ENCODE measurements at regions not wholly inside any gene's neighbourhood (a gene's known extent, or its start where the extent isn't known, plus 50 kb on each side); places are given as distances from the start of the nearest gene placed in this dataset.

DNA sequence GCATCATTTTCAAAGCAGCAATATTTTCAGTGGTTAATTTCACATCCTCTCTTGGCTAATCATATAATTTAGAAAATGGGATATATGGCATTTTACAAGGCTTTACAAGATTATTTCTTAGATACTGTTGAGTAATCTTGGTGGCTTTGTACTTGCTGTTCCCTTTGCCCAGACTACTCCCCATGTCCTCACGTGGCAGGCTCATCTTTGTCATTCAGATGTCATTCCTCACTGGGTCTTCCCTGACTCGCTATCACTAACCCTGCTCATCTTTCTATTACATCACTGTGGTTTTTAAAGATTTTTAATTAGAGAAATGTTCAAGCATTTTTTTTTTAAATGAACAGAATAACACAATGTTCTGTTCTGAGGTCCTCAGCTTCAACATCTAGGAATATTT lies 240.0 kb upstream of the IRX5 start:
- ATAC-seq (no peak), DNase-seq (no peak)
- H3K27me3 ChIP-seq (ENCODE audit: insufficient read depth in 3 of 3, low read length in 2 of 3): peaks cover 0 to 4% (median 0%) of the 10 kb centered on the region in 3 donors
- 74 to 86% (median 74%) methylated on average over 2 of the region's 2 CpGs for WGBS, 3 donors
- no peaks in the 10 kb centered on the region for H3K36me3 ChIP-seq (ENCODE audit: insufficient read depth in 1 of 2, low read depth in 1 of 2)
- no peaks in the 10 kb centered on the region for H3K4me1 ChIP-seq
- TF ChIP-seq, protein P1, sequence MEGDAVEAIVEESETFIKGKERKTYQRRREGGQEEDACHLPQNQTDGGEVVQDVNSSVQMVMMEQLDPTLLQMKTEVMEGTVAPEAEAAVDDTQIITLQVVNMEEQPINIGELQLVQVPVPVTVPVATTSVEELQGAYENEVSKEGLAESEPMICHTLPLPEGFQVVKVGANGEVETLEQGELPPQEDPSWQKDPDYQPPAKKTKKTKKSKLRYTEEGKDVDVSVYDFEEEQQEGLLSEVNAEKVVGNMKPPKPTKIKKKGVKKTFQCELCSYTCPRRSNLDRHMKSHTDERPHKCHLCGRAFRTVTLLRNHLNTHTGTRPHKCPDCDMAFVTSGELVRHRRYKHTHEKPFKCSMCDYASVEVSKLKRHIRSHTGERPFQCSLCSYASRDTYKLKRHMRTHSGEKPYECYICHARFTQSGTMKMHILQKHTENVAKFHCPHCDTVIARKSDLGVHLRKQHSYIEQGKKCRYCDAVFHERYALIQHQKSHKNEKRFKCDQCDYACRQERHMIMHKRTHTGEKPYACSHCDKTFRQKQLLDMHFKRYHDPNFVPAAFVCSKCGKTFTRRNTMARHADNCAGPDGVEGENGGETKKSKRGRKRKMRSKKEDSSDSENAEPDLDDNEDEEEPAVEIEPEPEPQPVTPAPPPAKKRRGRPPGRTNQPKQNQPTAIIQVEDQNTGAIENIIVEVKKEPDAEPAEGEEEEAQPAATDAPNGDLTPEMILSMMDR (IDR thresholded peaks at IDR 0.05): no peak
- H3K9me3 ChIP-seq: no peaks in the 10 kb centered on the region
- no peak overlapping the region for H3K27ac ChIP-seq
- intact Hi-C loops (cut with DNase I): no loop called here
- H3K4me3 ChIP-seq: no peak overlapping the region

DNA sequence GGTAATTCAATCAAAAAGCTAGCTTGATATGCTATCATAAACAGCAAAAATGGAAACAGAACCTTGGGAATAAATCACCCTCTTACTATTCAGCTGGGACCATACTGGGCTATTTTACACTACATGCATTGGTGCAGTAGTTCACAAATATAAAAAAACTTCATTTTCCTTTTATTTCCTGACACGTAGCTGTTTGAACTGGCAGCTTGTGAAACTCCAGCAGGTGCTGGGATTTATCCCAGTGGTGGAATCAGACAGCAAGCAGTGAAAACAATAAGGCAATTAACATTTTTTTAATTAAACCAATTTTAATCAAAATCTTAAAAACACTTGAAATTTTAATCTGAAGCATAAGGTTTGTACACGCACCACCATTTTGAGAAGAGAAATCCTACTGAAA lies 240.4 kb upstream of the IRX5 start:
- intact Hi-C loops (cut with DNase I): no loop called here

DNA sequence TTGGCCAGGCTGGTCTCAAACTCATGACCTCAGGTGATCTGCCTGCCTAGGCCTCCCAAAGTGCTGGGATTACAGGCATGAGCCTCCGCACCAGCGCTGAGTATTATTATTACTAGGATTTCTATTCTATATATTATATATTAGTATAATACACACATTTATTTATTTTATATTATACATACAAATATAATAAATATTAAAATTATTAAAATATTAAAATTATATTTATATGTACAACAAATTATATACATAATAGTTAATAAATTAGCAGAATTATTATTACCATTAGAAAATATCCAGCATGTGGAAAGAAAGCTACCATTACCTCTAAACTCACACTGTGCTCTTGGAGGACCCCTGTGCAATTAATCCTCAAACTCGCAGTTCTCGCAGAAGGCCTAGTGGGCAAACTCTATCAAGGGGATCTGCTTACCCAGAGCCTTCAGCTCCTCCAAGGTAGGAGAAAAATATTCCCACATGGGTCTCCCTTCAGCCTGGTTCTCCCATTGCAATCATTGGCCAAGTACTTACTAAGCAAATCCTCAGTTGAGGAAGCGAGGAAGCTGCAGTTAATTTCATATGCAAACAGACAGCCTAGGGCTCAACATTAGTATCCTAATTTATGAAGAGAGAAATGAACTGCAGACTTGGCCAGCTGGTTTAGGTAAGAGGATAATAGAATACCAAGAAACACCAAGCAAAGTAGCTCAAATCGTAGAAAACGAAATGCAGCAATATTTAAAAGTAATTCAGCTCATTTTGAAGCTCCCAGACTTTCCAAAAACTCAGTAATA lies 241.4 kb upstream of the IRX5 start:
- no peaks in the 10 kb centered on the region for H3K36me3 ChIP-seq (ENCODE audit: insufficient read depth in 1 of 2, low read depth in 1 of 2)
- no peaks in the 10 kb centered on the region for H3K9me3 ChIP-seq
- ATAC-seq (no peak), DNase-seq (no peak)
- TF ChIP-seq, protein P1 (IDR thresholded peaks at IDR 0.05): no peak
- no peak overlapping the region for H3K27ac ChIP-seq
- peaks cover 0 to 4% (median 0%) of the 10 kb centered on the region in 3 donors for H3K27me3 ChIP-seq (ENCODE audit: insufficient read depth in 3 of 3, low read length in 2 of 3)
- no peak overlapping the region for H3K4me3 ChIP-seq
- intact Hi-C loops (cut with DNase I): no loop called here
- WGBS, 3 donors: 87 to 89% (median 88%) methylated on average over 7 of the region's 7 CpGs
- H3K4me1 ChIP-seq: no peaks in the 10 kb centered on the region

More for the DNA sequence above, 240.4 kb upstream of the IRX5 start:
- Histone ChIP-seq H3K27me3 (ENCODE audit: insufficient read depth in 3 of 3, low read length in 2 of 3) (peaks cover 0 to 4% (median 0%) of the 10 kb centered on the region in 3 donors), H3K9me3 (no peaks in the 10 kb centered on the region), H3K4me3 (no peak overlapping the region), H3K27ac (no peak overlapping the region), H3K36me3 (ENCODE audit: insufficient read depth in 1 of 2, low read depth in 1 of 2) (no peaks in the 10 kb centered on the region), H3K4me1 (no peaks in the 10 kb centered on the region)
- ATAC-seq (no peak), DNase-seq (no peak)
- TF ChIP-seq, protein P1 (IDR thresholded peaks at IDR 0.05): no peak
- 66 to 80% (median 69%) methylated on average over 2 of the region's 2 CpGs for WGBS, 3 donors

DNA sequence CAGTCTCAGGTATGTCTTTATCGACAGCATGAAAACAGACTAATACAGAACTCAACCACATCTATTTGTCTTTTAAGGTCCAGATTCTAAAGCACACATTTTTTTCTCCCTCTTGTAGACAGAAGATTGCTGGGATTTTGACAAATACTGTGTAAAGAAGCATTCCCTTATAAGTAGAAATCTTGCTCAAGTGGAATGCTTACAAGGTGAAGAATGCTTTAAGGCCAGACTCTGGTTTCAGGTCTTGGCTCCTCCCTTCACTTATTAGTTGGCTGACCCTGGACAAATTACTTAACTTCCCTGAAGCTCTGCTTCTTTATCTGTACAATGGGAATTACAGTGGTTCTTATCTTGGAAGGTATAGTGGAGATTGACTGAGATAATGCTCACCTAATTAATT lies 242.3 kb upstream of the IRX5 start:
- no peaks in the 10 kb centered on the region for H3K9me3 ChIP-seq
- H3K4me3 ChIP-seq: no peak overlapping the region
- WGBS, 3 donors: 98 to 100% (median 99%) methylated on average over 1 of the region's 1 CpG
- no peak for ATAC-seq
- no peaks in the 10 kb centered on the region for H3K4me1 ChIP-seq
- TF ChIP-seq, protein P1 (IDR thresholded peaks at IDR 0.05): no peak
- H3K36me3 ChIP-seq (ENCODE audit: insufficient read depth in 1 of 2, low read depth in 1 of 2): no peaks in the 10 kb centered on the region
- DNase-seq: no peak
- H3K27ac ChIP-seq: no peak overlapping the region
- intact Hi-C loops (cut with DNase I): no loop called here
- peaks cover 0 to 4% (median 0%) of the 10 kb centered on the region in 3 donors for H3K27me3 ChIP-seq (ENCODE audit: insufficient read depth in 3 of 3, low read length in 2 of 3)

All from psoas muscle (tissue), 7 donors.